Activated naive CD8-positive, alpha-beta T cell treated with anti-CD3 and anti-CD28 coated beads, Interleukin-2, amount 50 U/mL, for 24 hours (primary cell): ENCODE measurements at regions not wholly inside any gene's neighbourhood (a gene's known extent, or its start where the extent isn't known, plus 50 kb on each side); places are given as distances from the start of the nearest gene placed in this dataset.
"Not testable (repeated sequence)": the region's sequence is repeated elsewhere in the genome, so short reads cannot be mapped to it uniquely, and the experiment has no call there.

Experiments
- ATAC-seq: fragments of 150-1000 bp; cut with Tn5 transposase; one replicate; pipeline ENCODE4 v1.10.0; 2021
- DNase-seq: peaks from one replicate; pipeline ENCODE4 v3.0.0; 2021
- H3K27ac Mint-ChIP-seq: one replicate; pipeline ENCODE4 v1.8.0; 2021; ENCODE audit warnings: mild to moderate bottlenecking, mixed read lengths
- H3K27me3 Mint-ChIP-seq: one replicate; pipeline ENCODE4 v1.8.0; 2021; ENCODE audit warnings: mixed read lengths
- H3K36me3 Mint-ChIP-seq: one replicate; pipeline ENCODE4 v1.8.0; 2021; ENCODE audit warnings: low read depth, mixed read lengths
- H3K4me1 Mint-ChIP-seq: one replicate; pipeline ENCODE4 v1.8.0; 2021; ENCODE audit warnings: mixed read lengths
- H3K4me3 Mint-ChIP-seq: one replicate; pipeline ENCODE4 v1.8.0; 2021; ENCODE audit warnings: mild to moderate bottlenecking, moderate library complexity, mixed read lengths
- H3K9me3 Mint-ChIP-seq: one replicate; pipeline ENCODE4 v1.8.0; 2021; ENCODE audit warnings: mixed read lengths

DNA sequence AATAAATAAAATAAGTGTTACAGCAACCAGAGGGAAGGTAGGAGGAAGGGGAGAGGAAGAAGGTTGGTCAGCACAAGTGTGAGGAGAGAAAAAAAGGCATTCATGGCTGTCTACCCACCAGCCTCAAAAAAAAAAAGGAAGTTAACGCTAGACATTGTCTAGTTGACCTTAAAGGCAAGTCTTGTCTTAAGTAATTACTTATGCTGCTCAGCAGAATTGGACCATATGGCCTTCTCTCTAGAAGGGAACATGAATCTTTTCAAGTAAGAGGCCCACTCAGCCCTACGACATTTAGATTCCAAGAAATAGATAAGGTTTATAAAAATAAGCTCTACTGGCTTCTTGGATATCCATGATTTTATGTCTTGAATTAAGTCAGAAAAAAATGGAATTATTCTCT is 172.7 kb downstream of the ETNK1 start:
- no peaks in the 10 kb centered on the region for H3K27me3 Mint-ChIP-seq
- no peaks in the 10 kb centered on the region for H3K9me3 Mint-ChIP-seq
- no peaks in the 10 kb centered on the region for H3K36me3 Mint-ChIP-seq
- no peaks in the 10 kb centered on the region for H3K4me1 Mint-ChIP-seq
- ATAC-seq, result no peak
- H3K27ac Mint-ChIP-seq, result no peak overlapping the region
- H3K4me3 Mint-ChIP-seq, result no peak overlapping the region
- DNase-seq, result no peak

DNA sequence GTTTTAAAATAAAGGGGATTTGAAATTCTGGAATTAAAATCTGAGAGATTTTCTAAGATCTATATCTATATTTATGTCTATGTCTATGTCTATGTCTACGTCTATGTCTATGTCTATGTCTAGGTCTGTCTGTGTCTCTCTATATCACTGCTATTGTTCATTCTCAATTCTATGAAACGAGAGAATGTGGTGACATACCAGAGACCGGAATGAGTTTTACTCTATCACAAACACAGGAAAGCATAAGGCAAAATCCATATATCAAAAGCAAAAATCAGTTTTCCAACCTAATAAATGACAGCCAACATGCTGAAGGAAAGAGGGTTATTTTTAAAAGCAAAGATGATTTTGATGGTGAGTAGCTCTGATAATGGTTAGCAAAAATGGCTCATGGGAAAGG is 173.1 kb downstream of the ETNK1 start:
- DNase-seq, result no peak
- Mint-ChIP-seq H3K4me1 (no peaks in the 10 kb centered on the region), H3K27me3 (no peaks in the 10 kb centered on the region), H3K9me3 (no peaks in the 10 kb centered on the region), H3K27ac (no peak overlapping the region), H3K4me3 (no peak overlapping the region), H3K36me3 (no peaks in the 10 kb centered on the region)
- no peak for ATAC-seq

DNA sequence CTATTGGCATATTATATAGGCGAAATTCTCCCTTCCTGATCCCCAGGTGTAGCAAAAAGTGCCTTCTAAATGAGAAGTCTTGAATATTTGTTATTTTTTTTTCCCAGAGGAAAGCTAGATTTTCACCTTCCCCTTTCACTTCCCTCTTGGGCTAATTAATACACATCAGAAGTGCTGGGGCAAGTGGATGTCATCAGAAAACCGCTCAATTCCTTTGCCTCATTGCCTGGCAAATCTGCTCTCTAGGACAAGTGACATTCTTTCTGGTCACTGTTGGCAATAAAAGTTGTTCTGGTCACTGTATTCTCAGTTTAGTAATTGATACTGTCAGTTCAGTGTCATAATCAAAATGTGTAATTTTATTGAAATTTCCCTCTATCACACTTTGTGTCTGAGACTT is 174.5 kb downstream of the ETNK1 start:
- Mint-ChIP-seq H3K27me3 (no peaks in the 10 kb centered on the region), H3K9me3 (no peaks in the 10 kb centered on the region), H3K27ac (no peak overlapping the region), H3K4me3 (no peak overlapping the region), H3K36me3 (no peaks in the 10 kb centered on the region), H3K4me1 (no peaks in the 10 kb centered on the region)
- ATAC-seq (no peak), DNase-seq (no peak)

DNA sequence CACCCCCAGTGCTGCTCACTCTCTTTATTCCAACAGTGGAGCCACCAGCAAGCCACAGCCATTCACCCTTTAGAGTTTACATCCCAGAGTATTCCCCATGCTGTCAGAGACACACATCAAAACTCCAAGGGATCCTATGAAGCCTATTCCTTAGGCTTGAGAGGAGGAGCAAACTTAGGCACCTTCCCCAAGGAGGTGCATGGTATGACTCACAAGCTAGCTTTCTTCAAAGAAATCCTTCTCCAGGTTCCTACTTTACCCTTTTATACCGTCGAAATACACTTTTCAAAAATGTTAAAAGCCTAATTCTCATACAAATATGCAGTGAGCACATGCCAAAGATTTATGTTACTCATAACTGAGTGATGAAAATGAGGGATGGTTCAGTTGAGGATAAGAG is 175.4 kb downstream of the ETNK1 start:
- ATAC-seq, result no peak
- H3K27ac Mint-ChIP-seq, result no peak overlapping the region
- H3K4me1 Mint-ChIP-seq, result no peaks in the 10 kb centered on the region
- H3K9me3 Mint-ChIP-seq, result no peaks in the 10 kb centered on the region
- no peaks in the 10 kb centered on the region for H3K36me3 Mint-ChIP-seq
- no peak overlapping the region for H3K4me3 Mint-ChIP-seq
- H3K27me3 Mint-ChIP-seq, result no peaks in the 10 kb centered on the region
- DNase-seq, result no peak

DNA sequence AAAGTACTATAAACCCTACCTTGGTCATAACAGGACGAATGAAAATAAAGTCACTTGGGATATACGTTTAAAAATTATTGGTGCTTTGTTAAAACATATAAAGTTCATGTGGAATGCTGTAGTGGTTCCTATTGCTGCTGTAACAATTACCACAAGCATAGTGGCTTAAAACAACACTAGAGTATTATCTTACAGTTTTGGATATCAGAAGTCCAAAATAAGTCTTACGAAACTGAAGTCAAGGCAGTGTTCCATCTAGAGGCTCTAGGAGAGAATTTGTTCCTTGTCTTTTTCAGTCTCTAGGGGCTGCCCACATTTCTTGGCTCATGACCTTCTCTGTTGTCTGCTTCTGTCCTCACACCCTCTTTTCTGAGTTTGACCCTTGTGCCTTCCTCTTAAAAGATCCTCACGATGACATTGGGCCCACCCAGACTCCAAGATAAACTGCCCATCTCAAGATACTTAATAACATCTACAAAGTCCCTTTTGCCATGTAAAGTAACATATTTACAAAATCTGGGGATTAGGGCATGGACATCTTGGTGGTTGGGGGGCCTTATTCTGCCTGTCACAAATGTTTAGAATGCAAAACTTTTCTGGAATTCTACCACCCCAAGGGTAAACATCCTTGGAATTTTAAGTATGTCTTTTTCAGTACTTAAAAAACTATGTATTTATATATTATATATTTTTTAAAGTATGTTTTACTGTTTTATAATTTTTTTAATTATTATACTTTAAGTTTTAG is 178.1 kb downstream of the ETNK1 start:
- no peak for DNase-seq
- Mint-ChIP-seq H3K27me3 (no peaks in the 10 kb centered on the region), H3K4me1 (no peaks in the 10 kb centered on the region), H3K27ac (no peak overlapping the region), H3K4me3 (no peak overlapping the region), H3K36me3 (no peaks in the 10 kb centered on the region), H3K9me3 (no peaks in the 10 kb centered on the region)
- ATAC-seq, result no peak

DNA sequence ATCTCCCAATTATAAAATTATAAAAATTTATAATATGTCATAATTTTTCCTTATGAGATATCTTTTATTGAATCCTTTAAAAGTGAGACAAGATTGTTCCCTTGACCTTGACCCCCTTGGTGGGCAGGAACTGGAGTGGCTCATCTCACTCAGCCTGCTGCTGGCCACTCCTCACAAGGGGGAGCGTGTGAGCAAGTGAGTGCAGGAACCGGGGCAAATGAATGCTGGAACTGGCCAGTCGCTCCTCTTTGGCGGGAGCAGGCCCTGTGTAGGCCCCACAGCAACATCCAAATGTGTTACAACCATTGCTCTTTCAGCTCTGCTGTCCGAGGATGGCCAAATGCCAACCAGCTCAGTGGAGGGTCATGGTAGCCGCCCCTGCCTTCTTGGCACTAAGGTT is 178.8 kb downstream of the ETNK1 start:
- Mint-ChIP-seq H3K36me3 (no peaks in the 10 kb centered on the region), H3K4me1 (no peaks in the 10 kb centered on the region), H3K9me3 (no peaks in the 10 kb centered on the region), H3K27me3 (peaks cover under 1% of the 10 kb centered on the region), H3K4me3 (no peak overlapping the region), H3K27ac (no peak overlapping the region)
- ATAC-seq (no peak), DNase-seq (no peak)

DNA sequence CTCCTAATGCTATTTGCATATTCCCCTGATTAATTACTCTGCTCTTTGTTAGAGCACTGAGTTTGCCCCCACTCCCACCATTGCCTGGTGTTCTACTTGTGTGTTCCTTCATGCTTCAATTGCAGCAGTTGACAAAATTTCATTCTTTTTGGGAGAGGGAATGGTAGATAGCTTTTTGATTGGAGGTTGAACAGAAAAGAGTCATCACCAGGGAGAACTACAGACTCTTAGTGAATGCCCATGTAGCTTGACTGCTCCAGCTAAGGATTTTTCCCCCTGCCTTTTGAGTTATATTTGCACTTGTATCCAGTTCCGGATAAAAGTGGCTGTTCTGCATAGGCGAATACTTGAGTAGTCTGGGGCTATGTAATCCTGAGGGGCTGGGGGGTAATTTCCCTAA is 183.9 kb downstream of the ETNK1 start:
- ATAC-seq (no peak), DNase-seq (no peak)
- Mint-ChIP-seq H3K4me1 (no peaks in the 10 kb centered on the region), H3K9me3 (no peaks in the 10 kb centered on the region), H3K4me3 (no peak overlapping the region), H3K27me3 (peaks cover 2% of the 10 kb centered on the region), H3K27ac (no peak overlapping the region), H3K36me3 (no peaks in the 10 kb centered on the region)

DNA sequence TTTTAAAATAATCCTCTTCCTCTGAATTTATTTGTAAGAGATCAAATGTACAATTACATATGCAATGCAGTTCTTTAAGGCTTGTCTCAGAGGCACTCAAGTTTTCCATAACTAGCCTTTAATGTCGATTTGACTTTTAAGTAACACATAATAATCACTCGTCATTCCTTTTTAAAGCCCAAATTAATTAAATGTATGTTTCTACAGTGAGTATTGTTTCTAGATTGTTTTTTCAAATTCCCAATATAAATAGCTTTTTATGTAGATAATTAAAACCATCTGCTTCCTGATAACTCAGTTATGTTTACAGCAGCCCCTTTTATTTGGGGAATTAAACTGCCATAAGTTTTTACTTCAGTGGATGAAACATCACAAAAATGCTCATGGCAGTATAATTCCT is 185.1 kb downstream of the ETNK1 start:
- no peak overlapping the region for H3K4me3 Mint-ChIP-seq
- H3K4me1 Mint-ChIP-seq, result no peaks in the 10 kb centered on the region
- H3K9me3 Mint-ChIP-seq, result no peaks in the 10 kb centered on the region
- ATAC-seq (no peak), DNase-seq (no peak)
- H3K27ac Mint-ChIP-seq, result no peak overlapping the region
- H3K27me3 Mint-ChIP-seq, result peaks cover 2% of the 10 kb centered on the region
- no peaks in the 10 kb centered on the region for H3K36me3 Mint-ChIP-seq

DNA sequence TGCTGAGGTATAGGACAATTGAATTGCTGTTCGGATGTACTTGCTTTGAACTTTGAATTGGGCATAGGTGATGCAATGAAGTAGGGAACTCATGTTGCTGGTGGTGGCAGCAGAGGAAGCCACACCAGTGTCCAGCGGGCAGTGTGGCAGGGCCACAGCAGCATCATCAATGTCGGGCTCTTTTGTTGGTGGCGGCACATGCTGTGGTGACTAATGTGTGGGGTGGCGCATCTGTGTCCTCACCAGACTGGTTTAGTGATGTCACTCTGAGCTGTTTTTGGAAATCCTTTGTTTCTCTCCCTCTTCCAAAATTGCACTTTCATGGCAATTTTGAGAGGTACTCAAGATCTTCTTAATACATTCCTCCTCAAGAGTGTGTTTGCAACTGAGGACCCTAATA is 187.6 kb downstream of the ETNK1 start:
- H3K27me3 Mint-ChIP-seq, result peaks cover 6% of the 10 kb centered on the region
- no peaks in the 10 kb centered on the region for H3K4me1 Mint-ChIP-seq
- no peaks in the 10 kb centered on the region for H3K9me3 Mint-ChIP-seq
- no peak overlapping the region for H3K4me3 Mint-ChIP-seq
- no peak overlapping the region for H3K27ac Mint-ChIP-seq
- ATAC-seq (no peak), DNase-seq (no peak)
- H3K36me3 Mint-ChIP-seq, result no peaks in the 10 kb centered on the region

DNA sequence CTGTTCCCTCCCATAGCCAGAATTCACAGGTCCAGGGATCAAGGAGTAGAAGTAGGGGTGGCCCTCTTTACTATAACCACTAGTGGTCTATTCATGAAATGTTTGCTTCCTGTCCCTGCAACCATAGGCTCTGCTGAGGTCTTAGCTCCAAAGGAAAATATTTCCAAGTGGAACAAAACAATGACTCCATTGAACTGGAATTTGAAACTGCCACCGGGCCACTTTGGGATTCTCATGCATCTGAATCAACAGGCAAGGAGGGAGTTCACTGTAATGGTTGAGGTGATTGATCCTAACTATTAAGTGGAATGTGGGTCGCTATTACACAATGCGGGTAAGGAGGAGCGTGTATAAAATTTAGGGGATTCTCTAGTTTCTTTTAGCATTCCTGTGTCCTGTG is 197.0 kb downstream of the ETNK1 start:
- Mint-ChIP-seq H3K27me3 (no peaks in the 10 kb centered on the region), H3K4me1 (no peaks in the 10 kb centered on the region), H3K36me3 (no peaks in the 10 kb centered on the region), H3K9me3 (peaks cover 4% of the 10 kb centered on the region), H3K27ac (no peak overlapping the region), H3K4me3 (no peak overlapping the region)
- DNase-seq (no peak), ATAC-seq (no peak)

DNA sequence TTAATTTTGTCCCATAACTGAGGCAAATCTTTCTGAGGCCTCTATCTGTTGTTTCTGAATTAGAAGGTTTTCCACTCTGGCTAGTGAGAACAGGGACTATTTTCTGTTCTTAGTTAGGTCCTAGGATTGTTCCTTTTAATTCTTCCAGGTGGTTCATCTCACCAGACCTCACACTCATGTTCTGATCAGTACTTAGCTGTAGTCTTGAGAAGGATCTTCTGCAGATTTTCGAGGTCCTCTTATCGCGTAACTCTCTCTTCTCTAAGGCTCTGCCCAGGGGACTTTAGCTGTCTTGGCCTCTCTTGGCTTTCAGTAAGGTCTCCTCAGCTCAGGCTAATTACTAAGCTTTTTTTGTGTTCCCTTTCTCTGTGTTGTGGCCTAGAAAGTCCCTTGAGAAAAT is 201.1 kb downstream of the ETNK1 start:
- no peak overlapping the region for H3K4me3 Mint-ChIP-seq
- no peak overlapping the region for H3K27ac Mint-ChIP-seq
- H3K4me1 Mint-ChIP-seq, result no peaks in the 10 kb centered on the region
- H3K36me3 Mint-ChIP-seq, result no peaks in the 10 kb centered on the region
- H3K27me3 Mint-ChIP-seq, result peaks cover 6% of the 10 kb centered on the region
- DNase-seq (no peak), ATAC-seq (no peak)
- H3K9me3 Mint-ChIP-seq, result peaks cover 9% of the 10 kb centered on the region

DNA sequence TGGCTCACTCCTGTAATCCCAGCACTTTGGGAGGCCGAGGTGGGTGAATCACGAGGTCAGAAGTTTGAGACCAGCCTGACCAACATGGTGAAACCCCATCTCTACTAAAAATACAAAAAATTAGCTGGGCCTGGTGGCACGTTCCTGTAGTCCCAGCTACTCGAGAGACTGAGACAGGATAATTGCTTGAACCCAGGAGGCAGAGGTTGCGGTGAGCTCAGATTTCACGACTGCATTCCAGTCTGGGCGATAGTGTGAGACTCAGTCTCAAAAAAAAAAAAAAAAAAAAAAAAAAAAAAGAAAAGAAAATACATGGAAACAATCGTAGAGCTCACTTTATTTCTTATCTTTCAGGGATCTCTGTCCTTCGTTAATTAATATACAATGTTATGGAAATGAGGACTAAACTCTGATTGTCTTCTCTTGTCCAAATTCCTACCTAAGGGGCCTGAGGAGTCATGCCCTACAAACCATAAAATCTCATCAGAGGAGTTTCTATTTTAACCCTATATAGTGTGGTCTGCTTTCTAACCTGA is 201.5 kb downstream of the ETNK1 start:
- H3K9me3 Mint-ChIP-seq, DNase-seq, H3K36me3 Mint-ChIP-seq, H3K27me3 Mint-ChIP-seq, H3K4me1 Mint-ChIP-seq, H3K27ac Mint-ChIP-seq, H3K4me3 Mint-ChIP-seq, ATAC-seq: not testable (repeated sequence)

DNA sequence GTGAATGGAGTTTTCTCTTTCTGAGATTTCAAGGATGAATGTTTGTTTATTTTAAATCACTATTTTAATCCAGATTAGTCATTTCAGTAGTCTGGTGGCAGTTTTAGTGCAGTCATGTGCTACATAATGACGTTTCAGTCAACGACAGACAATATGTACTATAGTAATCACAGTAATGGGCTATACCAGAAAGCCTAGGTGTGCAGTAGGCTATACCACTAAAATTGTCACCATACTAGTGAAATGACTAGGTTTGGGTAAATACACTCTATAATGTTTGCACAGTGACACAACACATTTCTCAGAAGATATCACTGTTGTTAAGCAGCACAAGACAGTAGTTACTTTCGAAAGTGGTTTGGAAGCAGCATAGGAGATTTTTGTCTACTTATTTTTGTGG is 203.1 kb downstream of the ETNK1 start:
- DNase-seq (no peak), ATAC-seq (no peak)
- Mint-ChIP-seq H3K27ac (no peak overlapping the region), H3K9me3 (peaks cover 15% of the 10 kb centered on the region), H3K4me1 (no peaks in the 10 kb centered on the region), H3K36me3 (no peaks in the 10 kb centered on the region), H3K4me3 (no peak overlapping the region), H3K27me3 (peaks cover 6% of the 10 kb centered on the region)

DNA sequence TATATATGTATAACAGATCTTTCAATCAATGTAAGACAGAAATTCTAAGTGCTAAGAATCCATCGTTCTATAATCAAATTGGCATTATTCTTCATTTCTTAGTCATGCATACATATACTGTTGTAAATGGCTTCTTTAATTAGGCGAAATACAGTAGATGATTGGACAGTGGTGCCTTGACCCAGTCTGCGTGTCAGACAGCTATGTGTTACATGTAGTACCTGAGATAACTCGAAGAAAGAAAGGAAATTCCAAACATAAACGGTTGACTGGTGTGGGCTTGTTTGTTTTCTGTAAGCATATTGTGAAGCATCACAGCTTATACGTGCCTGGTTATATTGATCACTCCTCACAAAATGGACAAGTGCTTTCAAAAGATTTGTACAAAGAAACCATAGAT is 210.5 kb downstream of the ETNK1 start:
- Mint-ChIP-seq H3K36me3 (no peaks in the 10 kb centered on the region), H3K27ac (no peak overlapping the region), H3K9me3 (peaks cover 13% of the 10 kb centered on the region), H3K27me3 (no peaks in the 10 kb centered on the region), H3K4me1 (no peaks in the 10 kb centered on the region), H3K4me3 (no peak overlapping the region)
- ATAC-seq, result no peak
- DNase-seq, result no peak

DNA sequence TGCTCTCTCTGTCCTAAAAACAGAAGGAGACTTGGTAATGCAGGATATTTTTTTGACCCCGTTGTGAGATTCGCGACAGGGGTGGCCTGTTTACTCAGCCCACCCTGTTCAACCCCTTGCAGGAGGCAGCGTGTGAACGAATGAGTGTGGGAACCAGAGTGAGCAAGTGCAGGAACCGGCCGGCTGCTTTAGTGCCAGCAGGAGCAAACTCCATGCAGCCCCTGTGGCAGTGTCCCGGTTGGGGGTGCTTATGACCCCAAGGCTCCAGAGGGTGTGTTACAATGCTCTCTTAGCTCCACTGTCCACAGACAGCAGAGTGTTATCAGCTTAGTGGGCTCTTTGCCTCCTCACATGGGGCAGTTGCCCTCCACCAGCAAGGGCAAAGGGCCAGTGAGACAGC is 225.2 kb downstream of the ETNK1 start:
- Mint-ChIP-seq H3K4me1 (no peaks in the 10 kb centered on the region), H3K4me3 (no peak overlapping the region), H3K27ac (no peak overlapping the region), H3K27me3 (peaks cover 1% of the 10 kb centered on the region), H3K36me3 (no peaks in the 10 kb centered on the region), H3K9me3 (no peaks in the 10 kb centered on the region)
- ATAC-seq, result no peak
- no peak for DNase-seq

DNA sequence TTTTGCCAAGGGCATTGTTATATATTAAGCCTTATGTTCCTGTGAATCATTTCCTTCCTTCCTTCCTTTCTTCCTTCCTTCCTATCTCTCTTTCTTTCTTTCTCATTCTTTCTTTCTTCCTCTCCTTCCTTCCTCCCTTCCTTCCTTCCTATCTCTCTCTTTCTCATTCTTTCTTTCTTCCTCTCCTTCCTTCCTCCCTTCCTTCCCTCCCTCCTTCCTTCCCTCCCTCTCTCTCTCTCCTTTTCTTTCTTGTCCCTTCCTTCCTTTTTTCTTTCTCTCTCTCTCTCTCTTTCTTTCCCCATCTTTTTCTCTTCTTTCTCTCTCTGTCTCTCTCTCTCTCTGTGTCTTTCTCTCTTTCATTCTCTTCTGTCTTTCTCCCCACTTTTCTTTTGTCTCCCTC is 226.6 kb downstream of the ETNK1 start:
- ATAC-seq (no peak), DNase-seq (no peak)
- Mint-ChIP-seq H3K4me3 (no peak overlapping the region), H3K27ac (no peak overlapping the region), H3K36me3 (no peaks in the 10 kb centered on the region), H3K27me3 (peaks cover 3% of the 10 kb centered on the region), H3K4me1 (no peaks in the 10 kb centered on the region), H3K9me3 (no peaks in the 10 kb centered on the region)
